ENCODE measurements at regions not wholly inside any gene's neighbourhood (a gene's known extent, or its start where the extent isn't known, plus 50 kb on each side); places are given as distances from the start of the nearest gene placed in this dataset.

- WGBS, 2 donors, result 82 to 95% methylated on average over 1 of the region's 1 CpG
- Histone ChIP-seq H3K36me3 (no peaks in the 10 kb centered on the region), H3K4me3 (no peak overlapping the region), H3K27ac (no peak overlapping the region), H3K27me3 (no peaks in the 10 kb centered on the region), H3K9me3 (no peaks in the 10 kb centered on the region), H3K4me1 (no peaks in the 10 kb centered on the region)
- no peak for TF ChIP-seq POLR2AphosphoS5 (IDR thresholded peaks at IDR 0.05)
- no peak for TF ChIP-seq CTCF (IDR thresholded peaks at IDR 0.05)
- TF ChIP-seq POLR2A (IDR thresholded peaks at IDR 0.05), result no peak
- no peak for TF ChIP-seq EP300 (IDR thresholded peaks at IDR 0.05)
- ATAC-seq (ENCODE audit: low FRiP score in 2 of 2) (no peak), DNase-seq (no peak)
These were observed 1306.8 kb downstream of the STIM2 start for GRCh38 chr4:28167411-28167810.

GRCh38 chr4:28176942-28177341 is 1316.3 kb downstream of the STIM2 start:
- no peaks in the 10 kb centered on the region for H3K36me3 ChIP-seq
- ATAC-seq (ENCODE audit: low FRiP score in 2 of 2) (no peak), DNase-seq (no peak)
- WGBS, 2 donors, result 51 to 74% methylated on average over 1 of the region's 1 CpG
- H3K27ac ChIP-seq, result no peak overlapping the region
- TF ChIP-seq EP300 (IDR thresholded peaks at IDR 0.05) (no peak), POLR2A (IDR thresholded peaks at IDR 0.05) (no peak), CTCF (IDR thresholded peaks at IDR 0.05) (no peak), POLR2AphosphoS5 (IDR thresholded peaks at IDR 0.05) (no peak)
- H3K4me1 ChIP-seq, result no peaks in the 10 kb centered on the region
- no peak overlapping the region for H3K4me3 ChIP-seq
- H3K9me3 ChIP-seq, result no peaks in the 10 kb centered on the region
- H3K27me3 ChIP-seq, result no peaks in the 10 kb centered on the region

GRCh38 chr4:28177641-28178040 is 1317.0 kb downstream of the STIM2 start:
- Histone ChIP-seq H3K4me1 (no peaks in the 10 kb centered on the region), H3K4me3 (no peak overlapping the region), H3K36me3 (no peaks in the 10 kb centered on the region), H3K27ac (no peak overlapping the region), H3K27me3 (no peaks in the 10 kb centered on the region), H3K9me3 (no peaks in the 10 kb centered on the region)
- DNase-seq, result no peak
- ATAC-seq (ENCODE audit: low FRiP score in 2 of 2), result no peak
- TF ChIP-seq POLR2AphosphoS5 (IDR thresholded peaks at IDR 0.05) (no peak), POLR2A (IDR thresholded peaks at IDR 0.05) (no peak), CTCF (IDR thresholded peaks at IDR 0.05) (no peak), EP300 (IDR thresholded peaks at IDR 0.05) (no peak)

GRCh38 chr4:28179126-28179525 is 1318.5 kb downstream of the STIM2 start:
- WGBS, 2 donors, result 88 to 92% methylated on average over 3 of the region's 3 CpGs
- ATAC-seq (ENCODE audit: low FRiP score in 2 of 2) (no peak), DNase-seq (no peak)
- Histone ChIP-seq H3K27ac (no peak overlapping the region), H3K4me1 (no peaks in the 10 kb centered on the region), H3K36me3 (no peaks in the 10 kb centered on the region), H3K27me3 (no peaks in the 10 kb centered on the region), H3K4me3 (no peak overlapping the region), H3K9me3 (no peaks in the 10 kb centered on the region)
- TF ChIP-seq POLR2A (IDR thresholded peaks at IDR 0.05) (no peak), CTCF (IDR thresholded peaks at IDR 0.05) (no peak), POLR2AphosphoS5 (IDR thresholded peaks at IDR 0.05) (no peak), EP300 (IDR thresholded peaks at IDR 0.05) (no peak)

GRCh38 chr4:28209371-28209924 is 1348.8 kb downstream of the STIM2 start:
- no peak for DNase-seq
- Histone ChIP-seq H3K27me3 (no peaks in the 10 kb centered on the region), H3K4me1 (no peaks in the 10 kb centered on the region), H3K36me3 (no peaks in the 10 kb centered on the region), H3K9me3 (peaks cover 0 to 4% (median 0%) of the 10 kb centered on the region in 4 donors), H3K27ac (no peak overlapping the region), H3K4me3 (no peak overlapping the region)
- WGBS, 2 donors, result 68 to 79% methylated on average over 1 of the region's 1 CpG
- TF ChIP-seq POLR2A (IDR thresholded peaks at IDR 0.05), result no peak
- ATAC-seq (ENCODE audit: low FRiP score in 2 of 2), result no peak
